Omental fat pad (tissue), 3 donors: ENCODE measurements at regions not wholly inside any gene's neighbourhood (a gene's known extent, or its start where the extent isn't known, plus 50 kb on each side); places are given as distances from the start of the nearest gene placed in this dataset. TPM values are rescaled to one million over a fixed set of nuclear protein-coding genes. Genes with fewer than 3 reads are reported as not detected.

ENCODE experiments used
- ATAC-seq: fragments of 150-250 bp; one replicate; pipeline ENCODE4 v1.9.1; 2016; ENCODE audit warnings: mild to moderate bottlenecking, moderate library complexity; ENCODE audit not compliant: low FRiP score
- DNase-seq: peaks from one replicate; pipeline ENCODE4 v3.0.0-alpha.2; 2019; ENCODE audit warnings: low spot score
- small RNA-seq: library from RNA; depleted of rRNA; stranded (forward); fragments of <200 nt; gene quantifications from one replicate; pipeline ENCODE3, GENCODE V24; 2016
- TF ChIP-seq, protein P1 (sequence below), 3 donors: fragments of 450-650 bp; IDR thresholded peaks; one replicate each; pipeline ENCODE4 v1.5.1; 2016 to 2017; ENCODE audit warnings: antibody characterized with exemption in 3 of 3, mild to moderate bottlenecking in 3 of 3, moderate library complexity in 2 of 3

DNA sequence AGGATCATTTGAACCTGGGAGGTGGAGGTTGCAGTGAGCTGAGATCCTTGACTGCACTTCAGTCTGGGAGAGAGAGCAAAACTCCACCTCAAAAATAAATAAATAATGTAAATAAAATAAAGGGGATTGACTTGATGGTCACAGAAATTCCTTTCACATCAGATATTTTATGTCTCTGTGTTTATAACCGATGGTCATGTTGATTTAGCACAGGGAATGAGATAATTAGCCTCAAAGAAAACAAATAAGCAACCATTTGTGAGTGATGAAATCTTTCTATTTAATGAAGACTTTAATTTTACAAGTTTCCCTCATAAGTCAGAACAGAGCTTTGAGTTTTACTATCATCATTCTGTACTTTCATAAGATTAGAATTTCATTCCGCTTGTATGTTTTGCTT, 64.8 kb upstream of the NUPR2 start:
- TF ChIP-seq, protein P1, sequence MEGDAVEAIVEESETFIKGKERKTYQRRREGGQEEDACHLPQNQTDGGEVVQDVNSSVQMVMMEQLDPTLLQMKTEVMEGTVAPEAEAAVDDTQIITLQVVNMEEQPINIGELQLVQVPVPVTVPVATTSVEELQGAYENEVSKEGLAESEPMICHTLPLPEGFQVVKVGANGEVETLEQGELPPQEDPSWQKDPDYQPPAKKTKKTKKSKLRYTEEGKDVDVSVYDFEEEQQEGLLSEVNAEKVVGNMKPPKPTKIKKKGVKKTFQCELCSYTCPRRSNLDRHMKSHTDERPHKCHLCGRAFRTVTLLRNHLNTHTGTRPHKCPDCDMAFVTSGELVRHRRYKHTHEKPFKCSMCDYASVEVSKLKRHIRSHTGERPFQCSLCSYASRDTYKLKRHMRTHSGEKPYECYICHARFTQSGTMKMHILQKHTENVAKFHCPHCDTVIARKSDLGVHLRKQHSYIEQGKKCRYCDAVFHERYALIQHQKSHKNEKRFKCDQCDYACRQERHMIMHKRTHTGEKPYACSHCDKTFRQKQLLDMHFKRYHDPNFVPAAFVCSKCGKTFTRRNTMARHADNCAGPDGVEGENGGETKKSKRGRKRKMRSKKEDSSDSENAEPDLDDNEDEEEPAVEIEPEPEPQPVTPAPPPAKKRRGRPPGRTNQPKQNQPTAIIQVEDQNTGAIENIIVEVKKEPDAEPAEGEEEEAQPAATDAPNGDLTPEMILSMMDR (IDR thresholded peaks at IDR 0.05), result no peak
- no peak for DNase-seq
- no peak for ATAC-seq

DNA sequence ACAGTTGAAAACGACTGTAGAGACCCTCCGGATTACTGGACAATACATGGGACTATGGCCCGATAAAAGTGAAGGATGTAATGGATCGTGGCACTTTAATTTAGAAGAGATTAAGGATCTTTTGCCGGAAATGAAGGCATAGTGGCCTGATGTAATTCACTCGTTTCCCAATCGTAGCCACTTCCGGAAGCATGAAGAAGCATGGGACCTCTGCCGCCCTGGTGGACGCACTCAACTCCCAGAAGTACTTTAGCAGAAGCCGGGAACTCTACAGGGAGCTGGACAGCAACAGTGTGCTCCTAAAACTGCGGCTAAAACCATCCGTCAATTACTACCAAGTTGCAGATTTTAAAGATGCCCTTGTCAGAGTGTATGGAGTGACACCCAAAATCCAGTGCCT, 59.6 kb upstream of the NUPR2 start:
- no peak for ATAC-seq
- TF ChIP-seq, protein P1 (IDR thresholded peaks at IDR 0.05), result no peak
- no peak for DNase-seq

DNA sequence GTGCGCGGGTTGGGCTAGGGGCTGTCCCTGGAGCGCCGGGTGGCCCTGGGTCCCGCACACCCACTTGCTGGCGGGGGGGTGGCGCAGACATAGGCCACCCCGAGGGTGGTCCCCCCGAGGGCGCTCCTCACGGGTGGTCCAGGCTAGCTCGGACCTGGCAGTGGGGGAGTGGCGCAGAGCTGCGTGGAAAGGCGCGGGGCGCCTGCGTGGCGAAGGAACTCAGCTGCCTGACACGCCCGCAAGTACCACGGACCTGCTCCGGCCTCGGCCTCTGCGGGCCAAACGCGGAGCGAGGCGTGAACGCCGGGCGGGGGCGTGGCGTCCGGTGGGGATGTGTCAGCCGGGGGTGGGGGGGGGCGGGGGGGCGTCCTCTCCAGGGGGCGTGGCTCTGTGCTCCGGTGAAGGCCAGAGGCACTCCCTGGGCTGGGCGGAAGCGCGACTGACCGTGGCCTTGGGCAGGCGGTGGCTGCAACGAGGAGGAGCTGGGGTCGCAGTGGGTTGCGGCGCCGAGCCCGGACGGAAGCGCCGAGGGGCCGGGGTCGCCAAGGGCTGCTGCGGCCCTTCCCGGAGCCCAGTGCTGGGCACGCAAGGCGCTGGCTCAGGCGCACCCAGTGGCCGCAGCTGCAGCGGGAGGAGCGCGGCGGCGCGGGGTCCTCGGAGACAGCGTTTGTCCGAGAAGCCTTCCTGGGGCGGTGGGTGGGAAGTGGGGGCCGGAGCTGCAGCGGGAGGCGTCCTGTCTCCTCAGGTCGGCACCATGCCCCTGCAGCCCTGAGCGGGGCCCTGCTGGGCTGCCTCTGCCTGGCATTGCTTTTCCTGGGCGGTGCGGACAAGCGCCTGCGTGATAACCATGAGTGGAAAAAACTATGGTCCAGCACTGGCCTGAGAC, 58.9 kb upstream of the NUPR2 start:
- TF ChIP-seq, protein P1 (IDR thresholded peaks at IDR 0.05), result no peak
- DNase-seq, result no peak
- ATAC-seq, result peak; percentile 49

- TF ChIP-seq, protein P1 (IDR thresholded peaks at IDR 0.05), result no peak
- no peak for DNase-seq
- no peak for ATAC-seq
Measured at GRCh38 chr7:56174346-56174874, 58.2 kb upstream of the NUPR2 start.

Small RNA genes lying in the stretch of these regions (small RNA-seq; reads per million reads assigned to genes)
- gene AC092447.9 (not detected), gene RNU6-1052P (not detected), gene RNU6-1335P (not detected), gene SEPT14P24 (not detected)
